HG02610 (cell line): ENCODE measurements at regions not wholly inside any gene's neighbourhood (a gene's known extent, or its start where the extent isn't known, plus 50 kb on each side); places are given as distances from the start of the nearest gene placed in this dataset.

ENCODE experiments used
- ATAC-seq: cut with Tn5 transposase; IDR thresholded peaks from one replicate; pipeline ENCODE4 v1.9.1; 2021; ENCODE audit warnings: mild to moderate bottlenecking, moderate library complexity; ENCODE audit not compliant: unreplicated experiment

DNA sequence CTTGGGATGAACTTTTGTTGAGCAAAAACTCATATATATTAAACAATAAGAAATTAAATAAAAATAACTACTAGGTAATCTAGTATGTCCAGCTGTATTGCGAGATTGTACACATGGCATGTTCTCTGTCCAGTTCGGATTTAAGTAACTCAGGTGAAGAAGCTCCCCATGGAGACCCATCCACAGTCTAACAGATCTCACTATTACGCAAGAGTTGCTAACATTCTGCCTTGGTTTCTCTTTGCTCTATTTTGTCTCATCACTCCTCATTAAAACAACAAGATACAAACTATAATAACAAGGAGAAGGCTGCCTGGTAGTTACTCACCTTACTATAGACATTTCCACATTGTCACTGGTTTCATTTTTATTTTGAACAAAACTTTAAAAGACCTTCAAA is 1372.3 kb upstream of the CELF2 start:
- no peak for ATAC-seq

DNA sequence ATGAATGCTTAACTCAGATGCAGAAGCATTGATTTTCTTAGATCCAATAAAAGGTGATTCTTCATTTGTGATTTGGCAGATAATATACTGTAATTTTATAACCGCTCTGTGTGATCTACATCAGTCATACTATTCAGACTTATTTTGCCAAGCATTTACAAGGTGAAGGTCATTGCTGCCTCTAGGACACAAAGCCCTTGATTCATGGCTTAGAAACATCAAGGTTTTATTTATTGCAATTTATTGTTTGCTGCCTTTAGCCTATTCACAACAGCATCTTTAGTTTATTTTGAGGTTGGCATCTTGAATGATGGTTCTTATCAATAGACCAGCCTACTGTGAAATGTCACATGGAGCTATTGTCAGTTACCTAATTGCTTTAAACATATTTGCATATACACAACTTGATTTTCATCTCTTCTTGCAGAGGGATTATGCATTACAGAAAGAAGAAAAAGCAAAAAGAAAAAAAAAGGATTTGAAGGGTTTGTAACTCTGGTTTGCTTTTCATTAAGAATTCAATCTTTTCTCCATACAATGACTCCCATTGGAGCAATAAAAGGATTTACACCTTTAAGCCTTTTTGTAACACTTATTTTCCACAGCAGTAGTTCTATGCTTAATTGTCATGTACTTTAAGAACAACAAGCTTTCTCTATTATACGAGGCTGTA is 1371.6 kb upstream of the CELF2 start:
- ATAC-seq = no peak

DNA sequence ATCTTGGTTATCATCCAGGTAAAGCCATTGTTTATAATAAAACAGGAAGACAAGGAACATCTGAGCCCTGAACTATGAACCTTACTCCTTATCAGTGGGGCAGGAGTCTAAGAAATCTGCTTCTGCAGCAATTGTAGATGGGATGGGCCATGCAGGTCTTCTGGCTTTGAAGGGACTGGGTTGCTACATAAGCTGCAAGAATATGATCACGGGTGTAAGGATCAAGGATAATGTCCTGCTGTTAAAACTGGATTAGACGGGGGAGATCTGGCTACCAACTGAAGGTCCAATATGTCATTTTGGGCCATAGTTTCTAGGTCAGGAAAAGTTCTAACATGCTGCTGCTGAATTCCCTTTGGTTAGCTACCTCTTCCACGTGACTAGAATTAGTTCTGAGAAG is 1363.4 kb upstream of the CELF2 start:
- ATAC-seq = no peak

DNA sequence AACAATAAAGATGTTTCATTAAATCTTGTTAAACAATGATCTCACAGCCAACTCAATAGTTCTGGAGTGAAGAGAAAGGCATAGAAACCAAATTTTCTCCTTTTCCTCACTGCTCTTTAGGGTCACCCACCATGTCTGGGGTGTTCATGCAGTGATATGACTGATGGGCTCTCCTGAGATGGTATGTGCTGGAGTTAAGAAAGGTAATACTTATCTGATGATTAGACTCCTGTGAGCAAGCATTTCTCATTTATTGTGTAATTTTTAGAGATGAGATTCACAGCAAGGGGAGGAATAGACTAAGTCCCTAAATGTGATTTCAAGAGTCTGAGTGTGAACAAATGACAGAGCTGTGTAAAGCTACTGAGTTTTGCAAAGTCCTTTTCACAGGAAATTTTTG is 1361.3 kb upstream of the CELF2 start:
- no peak for ATAC-seq

DNA sequence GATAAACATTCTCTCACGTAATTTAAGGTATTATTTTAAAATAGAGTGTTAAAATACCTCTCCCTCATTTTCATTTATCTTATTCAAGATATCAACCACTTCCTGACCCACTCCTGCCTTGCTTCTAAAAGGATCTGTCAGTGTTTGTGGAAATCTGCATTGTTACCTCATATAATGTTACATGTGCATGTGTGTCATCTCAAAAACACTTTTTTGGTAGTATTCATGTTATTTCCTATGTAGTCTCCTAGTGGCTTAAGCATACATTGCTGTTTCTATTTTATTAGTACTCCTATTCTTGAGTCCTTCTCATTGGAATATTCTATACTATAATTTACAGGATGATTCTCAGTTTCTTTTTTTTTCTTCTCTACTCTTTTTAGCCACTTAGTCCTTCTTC is 1360.7 kb upstream of the CELF2 start:
- no peak for ATAC-seq

DNA sequence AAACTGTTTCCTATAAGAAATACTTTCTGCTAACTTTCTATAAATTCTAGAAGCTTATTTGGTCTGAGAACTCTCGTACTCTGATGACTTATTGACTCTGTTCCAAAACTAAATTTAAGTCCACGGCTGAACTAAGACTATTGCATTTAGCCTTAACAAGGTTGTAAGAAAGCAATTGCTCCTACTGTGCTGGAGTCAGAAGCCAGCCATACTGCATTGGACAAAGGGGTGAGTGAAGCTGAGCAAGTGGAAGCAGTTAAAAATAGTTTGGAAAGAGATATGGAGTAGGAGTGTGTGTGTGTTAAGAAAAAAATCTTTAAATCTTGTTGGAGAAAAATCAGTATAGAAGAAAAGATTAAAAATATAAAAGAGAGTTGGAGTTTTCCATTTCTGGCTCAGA is 1360.1 kb upstream of the CELF2 start:
- ATAC-seq = no peak

DNA sequence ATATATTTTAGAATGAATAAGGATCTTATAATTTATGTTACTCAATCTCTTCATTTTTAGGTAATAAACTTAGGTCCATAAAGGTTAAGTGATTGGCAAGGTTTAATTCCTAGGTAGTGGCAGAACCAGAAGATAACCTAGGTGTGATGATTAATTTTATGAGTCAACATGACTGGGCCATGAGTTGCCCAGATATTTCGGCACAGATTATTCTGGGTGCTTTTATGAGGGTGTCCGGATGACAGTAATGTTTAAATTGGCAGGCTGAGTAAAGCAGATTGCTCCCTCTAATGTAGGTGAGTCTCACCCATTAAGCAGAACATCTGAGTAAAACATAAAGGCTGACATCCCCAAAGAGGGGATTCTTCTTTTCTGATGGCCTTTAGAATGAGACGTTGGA is 1349.3 kb upstream of the CELF2 start:
- ATAC-seq = no peak

DNA sequence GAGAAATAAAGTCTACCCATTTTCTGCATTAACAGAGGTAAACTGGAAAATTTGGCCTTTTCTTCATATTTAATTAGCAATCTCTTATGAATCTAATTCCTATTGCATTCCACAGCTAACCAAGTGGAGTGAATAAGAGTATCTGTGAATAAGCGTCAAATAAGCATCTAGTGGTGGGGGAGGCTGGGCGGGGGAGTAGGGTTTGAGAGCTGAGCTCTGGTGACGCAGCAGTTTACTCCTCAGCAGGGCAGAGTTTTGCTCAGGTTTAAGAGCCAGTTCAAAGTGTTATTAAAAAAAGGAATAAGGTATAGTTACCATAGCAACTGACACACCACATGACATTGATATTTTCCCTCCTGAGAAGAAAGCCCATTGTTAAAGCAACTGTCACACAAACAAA is 1346.8 kb upstream of the CELF2 start:
- ATAC-seq = no peak

DNA sequence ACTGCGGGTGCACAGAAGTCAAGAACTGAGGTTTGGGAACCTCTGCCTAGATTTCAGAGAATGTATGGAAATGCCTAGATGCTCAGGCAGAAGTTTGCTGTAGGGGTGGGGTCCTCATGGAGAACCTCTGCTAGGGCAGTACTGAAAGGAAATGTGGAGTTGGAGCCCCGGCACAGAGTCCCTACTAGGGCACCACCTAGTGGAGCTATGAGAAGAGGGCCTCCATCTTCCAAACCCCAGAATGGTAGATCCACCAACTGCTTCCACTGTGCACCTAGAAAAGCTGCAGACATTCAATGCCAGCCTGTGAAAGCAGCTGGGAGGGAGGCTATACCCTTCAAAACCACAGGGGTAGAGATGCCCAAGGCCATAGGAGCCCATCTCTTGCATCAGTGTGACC is 1336.0 kb upstream of the CELF2 start:
- ATAC-seq = no peak

DNA sequence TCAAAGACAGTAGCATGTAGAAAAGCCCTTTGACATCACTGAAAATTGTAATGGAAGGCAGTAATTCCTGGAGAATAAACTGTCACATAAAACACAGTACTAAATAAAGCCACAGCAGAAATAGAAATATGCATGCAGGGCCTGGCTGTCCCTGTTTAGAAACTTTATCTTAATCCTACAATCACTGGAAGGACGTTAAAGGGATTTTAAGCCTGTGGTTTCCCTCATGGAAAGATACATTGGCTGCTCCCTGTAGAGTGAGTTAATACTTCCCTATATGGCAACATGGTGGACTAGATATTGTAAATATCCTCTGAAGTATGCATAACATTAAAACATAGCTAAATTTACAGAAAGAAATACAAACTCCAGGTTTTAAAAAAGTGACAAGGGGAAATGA is 1334.9 kb upstream of the CELF2 start:
- ATAC-seq = no peak

DNA sequence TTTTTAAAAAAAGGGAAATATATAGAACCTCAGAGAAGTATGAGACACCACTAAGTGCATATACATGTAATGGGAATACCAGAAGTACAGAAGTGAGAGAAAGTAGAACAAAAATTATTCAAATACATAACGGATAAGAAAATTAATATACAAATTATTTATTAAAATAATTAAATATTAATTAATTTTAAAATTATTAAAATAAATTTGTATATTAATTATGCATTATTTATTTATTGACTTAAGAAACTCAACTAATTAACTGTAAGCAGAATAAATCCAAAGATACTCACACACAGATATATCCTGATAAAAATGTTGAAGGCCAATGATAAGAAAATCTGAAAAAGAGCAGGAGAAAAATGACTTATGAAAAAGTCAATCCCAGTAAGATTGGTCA is 1333.5 kb upstream of the CELF2 start:
- no peak for ATAC-seq

DNA sequence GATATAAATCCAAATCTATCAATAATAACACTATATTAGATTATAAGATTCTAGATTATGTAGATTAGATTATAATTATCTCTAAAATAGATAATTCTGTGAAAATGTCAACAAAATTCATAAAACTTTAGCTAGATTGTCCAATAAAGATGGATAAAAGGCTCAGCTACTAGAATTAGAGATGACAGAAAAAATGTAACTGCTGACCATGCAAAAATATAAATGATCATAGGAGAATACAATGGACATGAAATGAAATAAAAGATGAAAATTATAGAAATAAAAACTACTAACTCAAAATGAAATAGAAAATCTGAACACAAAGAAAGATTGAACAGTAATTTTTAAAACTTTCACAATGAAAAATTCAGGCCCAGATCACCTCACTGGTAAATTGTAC is 1332.1 kb upstream of the CELF2 start:
- ATAC-seq = no peak

DNA sequence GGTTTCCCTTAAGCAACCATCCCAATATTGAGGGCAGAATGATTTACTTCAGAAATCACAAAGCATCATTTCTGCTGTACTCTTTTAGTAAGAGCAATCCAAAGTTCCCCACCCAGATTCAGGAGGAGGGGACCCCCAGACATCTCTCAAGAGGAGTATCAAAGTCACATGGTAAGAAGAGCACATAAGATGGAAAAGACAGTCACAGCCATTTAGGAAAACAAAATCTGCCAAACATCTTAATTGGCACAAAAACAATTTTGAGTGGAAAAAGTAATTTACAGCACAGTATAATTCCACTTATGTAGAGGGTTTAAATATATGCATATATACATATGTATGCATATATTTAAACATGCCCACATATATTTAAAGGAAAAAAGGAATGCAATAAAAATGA is 1329.0 kb upstream of the CELF2 start:
- ATAC-seq = no peak

DNA sequence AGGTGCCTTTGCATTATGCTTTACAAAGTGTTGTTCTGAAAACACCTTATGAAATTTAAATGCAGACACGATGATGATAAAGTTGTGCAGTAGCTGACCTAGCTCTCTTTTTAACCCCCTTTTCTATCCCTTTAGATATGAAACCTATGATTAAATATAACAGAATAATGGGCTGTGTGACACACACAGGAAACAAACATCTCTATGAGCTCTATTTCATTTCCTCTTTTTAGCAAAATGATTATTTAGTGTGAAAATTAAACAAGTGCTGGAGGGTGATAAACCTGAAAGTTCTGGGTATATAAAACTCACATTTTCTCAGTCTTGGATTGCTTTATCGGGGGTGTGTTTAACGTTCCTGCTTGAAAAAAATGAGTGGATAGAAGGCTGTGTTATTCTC is 1310.5 kb upstream of the CELF2 start:
- no peak for ATAC-seq

DNA sequence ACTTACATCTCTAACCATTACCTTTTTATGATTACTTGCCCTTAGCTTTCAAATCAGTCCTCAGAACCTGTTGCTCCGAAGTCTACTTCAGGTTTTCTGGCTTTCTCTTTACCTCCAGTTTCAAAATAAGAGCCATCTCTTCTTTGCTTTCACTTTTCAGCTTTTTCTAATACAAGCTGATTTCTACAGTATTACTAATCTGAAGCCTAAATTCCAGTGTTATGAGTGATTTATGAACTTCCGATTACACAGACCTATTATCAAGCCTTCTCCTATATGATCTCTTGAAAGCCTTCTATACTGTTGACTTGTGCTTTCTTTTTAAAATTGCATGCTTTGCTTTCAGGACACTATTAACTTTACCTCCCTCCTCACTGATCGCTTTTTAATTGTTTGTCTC is 1307.8 kb upstream of the CELF2 start:
- no peak for ATAC-seq

DNA sequence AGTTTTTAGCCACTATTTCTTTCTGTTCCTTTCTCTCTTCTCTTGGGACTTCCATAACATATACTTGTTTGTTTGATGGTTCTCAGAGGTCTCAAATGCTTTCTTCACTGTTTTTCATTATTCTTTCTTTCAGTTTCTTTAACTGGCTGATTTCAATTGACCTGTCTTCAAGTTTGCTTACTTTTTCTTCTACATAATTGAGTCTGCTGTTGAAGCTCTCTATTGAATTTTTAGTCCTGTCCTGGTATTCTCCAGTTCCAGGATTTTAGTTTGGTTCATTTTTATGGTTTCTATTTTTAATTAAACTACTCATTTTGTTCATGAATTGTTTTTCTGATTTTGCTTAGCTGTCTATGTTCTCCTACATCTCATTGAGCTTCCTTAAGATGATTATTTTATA is 1305.3 kb upstream of the CELF2 start:
- ATAC-seq = no peak

DNA sequence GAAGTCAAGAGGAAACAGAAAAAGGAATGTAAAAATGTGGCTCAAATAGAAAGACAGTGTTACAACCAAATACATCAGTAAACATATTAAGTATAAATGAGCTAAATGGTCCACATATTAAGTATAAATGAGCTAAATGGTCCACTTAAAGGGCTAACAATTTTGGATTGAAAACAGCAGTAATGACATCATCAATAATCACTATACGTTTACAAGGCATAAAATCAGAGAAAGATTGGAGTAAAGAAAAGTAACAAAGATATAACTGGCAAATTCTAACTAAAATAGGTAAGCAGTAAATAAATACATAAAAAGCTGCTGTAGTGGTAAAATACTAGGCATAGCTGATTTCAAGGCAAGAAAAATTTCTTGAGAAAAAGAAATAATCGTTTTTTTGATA is 1298.4 kb upstream of the CELF2 start:
- no peak for ATAC-seq

DNA sequence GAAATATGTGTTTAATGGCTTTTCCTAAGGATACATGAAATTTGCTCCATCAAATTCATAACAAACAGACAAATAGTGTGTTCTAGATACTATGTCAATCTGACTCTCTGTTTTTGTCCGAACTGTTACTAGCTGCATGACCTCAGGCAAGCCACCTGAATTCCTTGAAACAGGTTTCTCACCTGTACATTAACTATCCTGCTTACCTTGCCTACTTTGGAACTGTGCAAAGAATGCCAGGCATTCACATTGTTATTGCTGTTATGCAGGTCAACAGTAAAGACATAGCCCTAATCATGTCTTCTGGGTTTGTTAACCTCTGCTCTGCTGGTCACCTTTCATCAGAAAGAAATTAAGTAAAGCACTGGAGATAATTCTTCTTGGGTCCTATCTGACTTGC is 1283.9 kb upstream of the CELF2 start:
- ATAC-seq = no peak

DNA sequence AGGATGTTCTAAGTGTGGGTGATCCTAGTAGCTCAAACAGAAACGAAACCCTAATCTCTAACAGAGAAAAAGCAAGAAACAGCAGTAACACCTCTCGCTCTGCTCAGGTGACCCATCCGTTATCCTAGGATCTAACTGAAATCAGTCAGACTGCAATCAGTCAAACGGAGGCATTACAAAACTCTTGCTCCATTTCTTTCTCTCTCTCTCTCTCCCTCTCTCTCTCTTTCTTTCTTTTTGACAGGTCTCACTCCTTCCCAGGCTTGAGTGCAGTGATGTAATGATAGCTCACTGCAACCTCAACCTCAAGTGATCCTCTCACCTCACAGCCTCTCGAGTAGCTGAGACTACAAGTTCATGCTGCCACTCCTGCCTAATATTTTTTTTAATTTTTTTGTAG is 1283.5 kb upstream of the CELF2 start:
- no peak for ATAC-seq

DNA sequence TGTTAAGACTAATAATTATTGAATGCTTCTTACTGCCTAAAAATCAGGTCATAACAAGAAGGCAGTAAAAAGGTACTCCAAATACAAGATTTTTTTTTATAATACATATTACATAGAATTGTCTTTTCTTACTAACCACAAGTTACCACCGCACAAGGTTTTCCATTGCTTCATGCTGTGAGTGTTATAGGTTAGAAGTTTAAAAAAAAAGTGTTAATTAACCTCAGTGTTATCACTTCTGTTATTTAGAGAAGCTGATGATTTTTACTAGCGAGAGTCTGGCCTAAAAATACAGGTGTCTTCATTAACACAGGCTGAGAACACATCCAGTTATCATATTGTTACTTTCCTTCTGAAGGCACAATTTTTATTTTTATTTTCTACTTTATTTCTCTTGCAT is 1281.9 kb upstream of the CELF2 start:
- no peak for ATAC-seq

DNA sequence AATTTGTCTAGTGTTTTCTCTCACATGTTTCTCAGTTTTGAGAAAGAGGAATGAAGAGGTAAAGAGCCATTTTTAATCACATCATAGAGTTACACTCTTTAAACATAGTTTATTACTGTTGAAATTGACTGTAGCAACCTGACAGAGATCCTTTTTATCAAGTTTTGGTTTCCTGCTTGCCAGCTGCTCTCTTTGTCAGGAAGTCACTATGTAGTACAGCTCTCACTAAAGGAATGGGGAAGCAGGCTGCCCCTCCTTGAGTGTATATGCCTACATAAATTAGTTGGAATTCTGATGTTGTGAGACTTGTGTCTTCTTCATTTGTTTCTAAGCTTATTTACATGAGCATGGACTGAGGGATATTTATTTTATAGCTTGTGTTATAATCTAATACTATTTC is 1274.0 kb upstream of the CELF2 start:
- no peak for ATAC-seq

DNA sequence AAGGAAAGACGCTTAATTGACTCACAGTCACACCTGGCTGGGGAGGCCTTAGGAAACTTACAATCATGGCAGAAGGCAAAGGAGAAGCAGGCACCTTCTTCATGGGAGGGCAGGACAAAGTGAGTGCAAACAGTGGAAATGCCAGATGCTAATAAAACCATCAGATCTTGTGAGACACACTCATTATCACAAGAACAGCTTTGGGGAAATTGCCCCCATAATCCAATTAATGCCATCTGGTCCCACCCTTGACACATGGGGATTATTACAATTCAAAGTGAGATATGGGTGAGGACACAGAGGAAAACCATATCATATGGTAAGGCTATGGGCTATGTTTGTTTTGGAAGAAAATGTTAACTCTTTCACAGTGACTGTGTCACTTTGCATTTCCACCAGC is 1272.5 kb upstream of the CELF2 start:
- no peak for ATAC-seq

DNA sequence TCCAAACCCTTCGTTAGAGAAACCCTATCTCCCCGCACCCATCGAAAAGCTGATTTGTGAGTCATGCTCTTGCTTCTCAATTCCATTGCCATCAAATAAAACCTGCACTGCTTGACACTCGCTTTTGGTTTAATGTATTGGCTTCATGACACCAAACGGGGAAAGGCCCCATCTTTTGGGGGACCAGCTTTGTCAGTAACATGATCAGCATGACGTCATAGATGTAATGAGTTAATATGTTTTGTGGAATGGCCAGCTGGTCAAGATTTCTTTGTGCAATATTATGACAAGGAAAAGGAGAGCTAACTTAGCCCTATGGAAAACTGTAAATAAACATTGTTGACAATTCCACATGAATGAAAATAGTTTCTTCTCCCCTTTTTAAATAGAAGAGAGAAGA is 1260.5 kb upstream of the CELF2 start:
- no peak for ATAC-seq

DNA sequence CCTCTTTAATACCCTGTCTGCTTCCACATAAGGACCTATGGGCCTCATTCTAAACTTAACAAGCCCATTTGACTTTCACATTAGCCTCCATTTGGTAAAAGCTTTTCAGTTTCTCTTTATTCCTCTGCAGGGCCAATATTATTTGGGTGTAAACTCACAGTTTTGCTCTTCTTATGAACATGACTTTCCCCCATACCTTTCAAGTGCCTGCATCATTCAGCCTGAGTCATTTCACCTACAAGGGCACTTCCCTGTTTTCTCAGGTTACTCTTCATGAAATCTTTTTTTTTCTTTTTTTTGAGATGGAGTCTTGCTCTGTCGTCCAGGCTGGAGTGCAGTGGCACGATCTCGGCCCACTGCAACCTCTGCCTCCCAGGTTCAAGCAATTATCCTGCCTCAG is 1258.1 kb upstream of the CELF2 start:
- ATAC-seq = no peak
